SK-N-SH treated with all-trans-retinoic acid at 6 μM for 48 hours (cell line): ENCODE measurements at regions not wholly inside any gene's neighbourhood (a gene's known extent, or its start where the extent isn't known, plus 50 kb on each side); places are given as distances from the start of the nearest gene placed in this dataset.
"Not testable (repeated sequence)": the region's sequence is repeated elsewhere in the genome, so short reads cannot be mapped to it uniquely, and the experiment has no call there.

Experiments
- ATAC-seq: fragments of 200-7000 bp; cut with Tn5 transposase; 3 replicates; pipeline ENCODE4 v1.9.1; 2020; ENCODE audit warnings: mild to moderate bottlenecking, moderate library complexity
- ARNTL ChIP-seq: fragments of 450-650 bp; formaldehyde crosslinking; IDR thresholded peaks from 2 replicates; pipeline ENCODE4 v1.5.0; 2020; ENCODE audit warnings: low read depth, mild to moderate bottlenecking, moderate library complexity, borderline replicate concordance
- BACH2 ChIP-seq: fragments of 250-450 bp; sonication (Bioruptor Pico); IDR thresholded peaks from 2 replicates; pipeline ENCODE4 v1.9.0; 2021; ENCODE audit warnings: mild to moderate bottlenecking, borderline replicate concordance
- CREB5 ChIP-seq: fragments of 250-450 bp; sonication (Bioruptor Pico); IDR thresholded peaks from 2 replicates; pipeline ENCODE4 v1.5.1; 2020; ENCODE audit warnings: low read depth, mild to moderate bottlenecking, moderate library complexity
- CSDC2 ChIP-seq: fragments of 250-450 bp; sonication (Bioruptor Pico); IDR thresholded peaks from 2 replicates; pipeline ENCODE4 v1.5.0; 2020; ENCODE audit warnings: mild to moderate bottlenecking, moderate library complexity
- CSRNP3 ChIP-seq: fragments of 250-450 bp; sonication (Bioruptor Pico); IDR thresholded peaks from 2 replicates; pipeline ENCODE4 v1.5.1; 2021; ENCODE audit warnings: mild to moderate bottlenecking, moderate library complexity
- ESRRG ChIP-seq: fragments of 250-450 bp; sonication (Bioruptor Pico); IDR thresholded peaks from 2 replicates; pipeline ENCODE4 v1.6.1; 2021; ENCODE audit warnings: mild to moderate bottlenecking
- GLIS3 ChIP-seq: fragments of 250-450 bp; sonication (Bioruptor Pico); IDR thresholded peaks from 2 replicates; pipeline ENCODE4 v1.5.0; 2020; ENCODE audit warnings: mild to moderate bottlenecking, moderate library complexity
- OSR1 ChIP-seq: fragments of 250-450 bp; sonication (Bioruptor Pico); IDR thresholded peaks from 2 replicates; pipeline ENCODE4 v1.8.0; 2022; ENCODE audit warnings: moderate library complexity, mild to moderate bottlenecking, inconsistent platforms
- PATZ1 ChIP-seq: fragments of 250-450 bp; sonication (Bioruptor Pico); IDR thresholded peaks from 2 replicates; pipeline ENCODE4 v1.8.0; 2020; ENCODE audit warnings: mild to moderate bottlenecking, moderate library complexity, borderline replicate concordance
- POU6F1 ChIP-seq: fragments of 250-450 bp; sonication (Bioruptor Pico); IDR thresholded peaks from 2 replicates; pipeline ENCODE4 v1.8.0; 2021; ENCODE audit warnings: low read depth, mild to moderate bottlenecking, moderate library complexity, borderline replicate concordance
- PPARA ChIP-seq: fragments of 250-450 bp; sonication (Bioruptor Pico); IDR thresholded peaks from 2 replicates; pipeline ENCODE4 v1.5.0; 2020; ENCODE audit warnings: mild to moderate bottlenecking, borderline replicate concordance
- RARB ChIP-seq: fragments of 250-450 bp; sonication (Bioruptor Pico); IDR thresholded peaks from 2 replicates; pipeline ENCODE4 v1.8.0; 2021; ENCODE audit warnings: mild to moderate bottlenecking, moderate library complexity
- TCF4 ChIP-seq: fragments of 250-450 bp; sonication (Bioruptor Pico); IDR thresholded peaks from 2 replicates; pipeline ENCODE4 v1.8.0; 2021; ENCODE audit warnings: mild to moderate bottlenecking, moderate library complexity, borderline replicate concordance
- TOX ChIP-seq: fragments of 250-450 bp; sonication (Bioruptor Pico); IDR thresholded peaks from 2 replicates; pipeline ENCODE4 v1.8.0; 2021; ENCODE audit warnings: mild to moderate bottlenecking, moderate library complexity, borderline replicate concordance
- TSHZ2 ChIP-seq: fragments of 250-450 bp; sonication (Bioruptor Pico); IDR thresholded peaks from 2 replicates; pipeline ENCODE4 v1.5.0; 2020; ENCODE audit warnings: mild to moderate bottlenecking, moderate library complexity
- ZC3H10 ChIP-seq: fragments of 250-450 bp; sonication (Bioruptor Pico); IDR thresholded peaks from 2 replicates; pipeline ENCODE4 v1.5.1; 2021; ENCODE audit warnings: mild to moderate bottlenecking, moderate library complexity
- ZFP3 ChIP-seq: fragments of 250-450 bp; sonication (Bioruptor Pico); IDR thresholded peaks from 2 replicates; pipeline ENCODE4 v1.5.0; 2020; ENCODE audit warnings: mild to moderate bottlenecking, moderate library complexity
- ZNF565 ChIP-seq: fragments of 450-650 bp; formaldehyde crosslinking; conservative IDR thresholded peaks from 2 replicates; pipeline ENCODE4 v1.5.0; 2020; ENCODE audit warnings: low read depth, mild to moderate bottlenecking, moderate library complexity
- ZNF70 ChIP-seq: fragments of 450-650 bp; formaldehyde crosslinking; IDR thresholded peaks from 2 replicates; pipeline ENCODE4 v1.5.0; 2020; ENCODE audit warnings: mild to moderate bottlenecking, moderate library complexity
- ZNF8 ChIP-seq: fragments of 450-650 bp; formaldehyde crosslinking; IDR thresholded peaks from 2 replicates; pipeline ENCODE4 v1.5.0; 2020; ENCODE audit warnings: mild to moderate bottlenecking, moderate library complexity

GRCh38 chr6:71228461-71229041 lies 60.1 kb upstream of the OGFRL1 start:
- TF ChIP-seq CSRNP3 (CRISPR knock-in tag) = no peak
- TF ChIP-seq TSHZ2 = no peak
- TF ChIP-seq OSR1 (CRISPR knock-in tag) = no peak
- TF ChIP-seq CSDC2 (CRISPR knock-in tag) = no peak
- TF ChIP-seq ARNTL (CRISPR knock-in tag) = no peak
- no peak for TF ChIP-seq PPARA (CRISPR knock-in tag)
- TF ChIP-seq ZC3H10 (CRISPR knock-in tag) = no peak
- no peak for TF ChIP-seq CREB5 (CRISPR knock-in tag)
- no peak for TF ChIP-seq ZFP3
- no peak for TF ChIP-seq ZNF8 (CRISPR knock-in tag)
- no peak for TF ChIP-seq POU6F1 (CRISPR knock-in tag)
- no peak for TF ChIP-seq RARB (CRISPR knock-in tag)
- no peak for TF ChIP-seq BACH2 (CRISPR knock-in tag)
- ATAC-seq = peak; percentile 47; the same call in 1 of the 3 replicates

- no peak for ATAC-seq
- TF ChIP-seq ZNF8 (CRISPR knock-in tag) (no peak), TOX (CRISPR knock-in tag) (no peak), POU6F1 (CRISPR knock-in tag) (no peak), CSDC2 (CRISPR knock-in tag) (no peak), ZNF565 (CRISPR knock-in tag) (no peak), ESRRG (no peak)
- TF ChIP-seq, all 23 proteins: peak for 0
Measured at GRCh38 chr6:71229477-71229876, 59.1 kb upstream of the OGFRL1 start.

GRCh38 chr6:71232890-71233289 lies 55.7 kb upstream of the OGFRL1 start:
- ATAC-seq = not testable (repeated sequence)

GRCh38 chr6:71236926-71237434 lies 51.6 kb upstream of the OGFRL1 start:
- ATAC-seq = no peak
- no peak for TF ChIP-seq TCF4 (CRISPR knock-in tag)

GRCh38 chr6:71238351-71238750 lies 50.3 kb upstream of the OGFRL1 start:
- peak; percentile 84 for ATAC-seq
- TF ChIP-seq ZNF70 (CRISPR knock-in tag) = no peak
- no peak for TF ChIP-seq ZC3H10 (CRISPR knock-in tag)
- TF ChIP-seq GLIS3 (CRISPR knock-in tag) = no peak
- TF ChIP-seq ZNF565 (CRISPR knock-in tag) = no peak
- no peak for TF ChIP-seq PPARA (CRISPR knock-in tag)
- no peak for TF ChIP-seq TSHZ2
- no peak for TF ChIP-seq PATZ1 (CRISPR knock-in tag)
- TF ChIP-seq BACH2 (CRISPR knock-in tag) = no peak
- no peak for TF ChIP-seq ZFP3
